ENCODE measurements at regions not wholly inside any gene's neighbourhood (a gene's known extent, or its start where the extent isn't known, plus 50 kb on each side); places are given as distances from the start of the nearest gene placed in this dataset.
"Not testable (repeated sequence)": the region's sequence is repeated elsewhere in the genome, so short reads cannot be mapped to it uniquely, and the experiment has no call there.

DNA sequence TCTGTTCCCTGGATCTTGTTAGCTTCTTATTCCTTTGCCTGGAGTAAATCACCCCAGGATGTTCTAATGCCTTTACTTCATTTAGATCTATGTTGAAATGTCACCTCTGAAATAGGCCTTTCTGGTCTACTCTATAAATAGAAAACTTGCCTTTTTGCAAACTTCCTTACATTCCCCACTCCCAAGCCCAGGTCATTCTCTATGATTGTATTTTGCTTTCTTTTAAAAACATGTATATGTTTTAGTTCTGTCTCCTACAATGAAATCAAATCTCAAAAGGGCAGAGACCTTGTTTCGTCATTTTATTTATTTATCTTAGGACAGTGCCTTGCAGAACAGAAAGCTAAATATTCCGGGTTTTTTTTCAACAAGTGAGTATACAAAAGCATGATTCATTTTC is 1657.7 kb upstream of the C9orf72 start:
- no peak for ATAC-seq (ENCODE audit: low FRiP score)
- TF ChIP-seq, protein P1, sequence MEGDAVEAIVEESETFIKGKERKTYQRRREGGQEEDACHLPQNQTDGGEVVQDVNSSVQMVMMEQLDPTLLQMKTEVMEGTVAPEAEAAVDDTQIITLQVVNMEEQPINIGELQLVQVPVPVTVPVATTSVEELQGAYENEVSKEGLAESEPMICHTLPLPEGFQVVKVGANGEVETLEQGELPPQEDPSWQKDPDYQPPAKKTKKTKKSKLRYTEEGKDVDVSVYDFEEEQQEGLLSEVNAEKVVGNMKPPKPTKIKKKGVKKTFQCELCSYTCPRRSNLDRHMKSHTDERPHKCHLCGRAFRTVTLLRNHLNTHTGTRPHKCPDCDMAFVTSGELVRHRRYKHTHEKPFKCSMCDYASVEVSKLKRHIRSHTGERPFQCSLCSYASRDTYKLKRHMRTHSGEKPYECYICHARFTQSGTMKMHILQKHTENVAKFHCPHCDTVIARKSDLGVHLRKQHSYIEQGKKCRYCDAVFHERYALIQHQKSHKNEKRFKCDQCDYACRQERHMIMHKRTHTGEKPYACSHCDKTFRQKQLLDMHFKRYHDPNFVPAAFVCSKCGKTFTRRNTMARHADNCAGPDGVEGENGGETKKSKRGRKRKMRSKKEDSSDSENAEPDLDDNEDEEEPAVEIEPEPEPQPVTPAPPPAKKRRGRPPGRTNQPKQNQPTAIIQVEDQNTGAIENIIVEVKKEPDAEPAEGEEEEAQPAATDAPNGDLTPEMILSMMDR (IDR thresholded peaks at IDR 0.05), result no peak
- DNase-seq (ENCODE audit: low spot score), result no peak

DNA sequence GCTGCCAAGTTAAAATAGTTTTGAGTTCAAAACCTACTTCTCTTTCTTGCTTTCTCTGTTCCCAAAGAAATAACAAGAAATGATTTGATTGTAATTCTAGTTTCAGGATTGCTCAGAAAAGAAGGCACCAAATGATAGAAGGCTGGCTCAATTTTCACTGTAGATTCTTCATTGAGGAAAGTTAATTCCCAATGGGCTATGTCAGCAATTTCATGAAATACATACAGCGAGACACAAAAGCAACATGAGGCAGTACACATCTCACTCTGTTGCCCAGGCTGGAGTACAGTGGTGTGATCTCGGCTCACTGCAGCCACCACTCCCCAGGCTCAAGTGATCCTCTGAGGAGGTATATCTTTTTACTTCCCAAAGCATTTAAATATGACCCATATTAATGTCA is 1659.9 kb upstream of the C9orf72 start:
- TF ChIP-seq, protein P1 (IDR thresholded peaks at IDR 0.05), result no peak
- ATAC-seq (ENCODE audit: low FRiP score), result no peak
- no peak for DNase-seq (ENCODE audit: low spot score)

DNA sequence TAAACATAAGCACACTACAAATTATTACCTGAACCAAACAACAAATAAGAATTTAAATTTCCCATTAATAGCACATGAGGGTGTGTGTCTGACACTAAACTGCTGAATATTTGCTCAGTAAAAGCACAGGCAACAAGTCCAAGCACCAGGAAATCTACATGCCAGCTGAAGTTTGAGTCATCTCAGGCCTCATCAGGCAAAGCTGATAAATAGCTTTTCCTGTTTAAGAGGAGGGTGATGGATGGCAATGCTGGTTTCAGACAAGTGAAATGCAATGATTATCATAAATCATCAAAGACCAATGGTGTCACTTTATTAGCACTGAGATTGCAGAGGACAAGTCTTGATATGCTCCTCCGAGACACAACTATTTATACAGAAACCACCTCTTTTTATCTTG is 1668.0 kb upstream of the C9orf72 start:
- ATAC-seq (ENCODE audit: low FRiP score) (no peak), DNase-seq (ENCODE audit: low spot score) (no peak)
- TF ChIP-seq, protein P1 (IDR thresholded peaks at IDR 0.05), result no peak

DNA sequence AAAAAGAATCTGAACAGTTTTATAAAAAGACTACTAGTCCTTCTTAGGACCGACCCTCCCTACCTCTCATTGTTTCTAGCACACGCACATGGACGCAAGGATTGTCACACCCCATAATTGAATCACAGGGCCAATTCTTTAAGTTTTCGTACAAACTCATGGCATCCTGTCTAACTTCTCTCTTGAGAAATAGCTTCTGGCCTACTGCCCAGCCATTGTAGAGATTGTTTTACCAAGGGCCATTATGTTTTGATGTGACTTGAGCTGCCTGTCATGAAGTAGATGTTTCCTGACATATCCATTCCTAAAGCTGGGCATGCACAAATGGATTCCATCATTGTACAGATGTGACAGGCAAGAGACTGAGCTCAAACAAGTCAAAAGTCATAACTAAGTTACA is 1672.1 kb upstream of the C9orf72 start:
- TF ChIP-seq, protein P1 (IDR thresholded peaks at IDR 0.05), result no peak
- no peak for DNase-seq (ENCODE audit: low spot score)
- ATAC-seq (ENCODE audit: low FRiP score), result no peak

DNA sequence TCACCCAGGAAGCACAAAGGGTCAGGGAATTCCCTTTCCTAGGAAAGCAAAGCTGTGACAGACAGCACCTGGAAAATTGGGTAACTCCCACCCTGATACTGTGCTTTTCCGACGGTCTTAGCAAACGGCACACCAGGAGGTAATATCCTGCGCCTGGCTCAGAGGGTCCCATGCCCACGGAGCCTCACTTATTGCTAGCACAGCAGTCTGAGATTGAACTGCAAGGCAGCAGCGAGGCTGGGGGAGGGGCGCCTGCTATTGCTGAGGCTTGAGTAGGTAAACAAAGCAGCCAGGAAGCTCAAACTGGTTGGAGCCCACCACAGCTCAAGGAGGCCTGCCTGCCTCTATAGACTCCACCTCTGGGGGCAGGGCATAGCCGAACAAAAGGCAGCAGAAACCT is 1697.1 kb upstream of the C9orf72 start:
- not testable (repeated sequence) for DNase-seq (ENCODE audit: low spot score); ATAC-seq (ENCODE audit: low FRiP score)

DNA sequence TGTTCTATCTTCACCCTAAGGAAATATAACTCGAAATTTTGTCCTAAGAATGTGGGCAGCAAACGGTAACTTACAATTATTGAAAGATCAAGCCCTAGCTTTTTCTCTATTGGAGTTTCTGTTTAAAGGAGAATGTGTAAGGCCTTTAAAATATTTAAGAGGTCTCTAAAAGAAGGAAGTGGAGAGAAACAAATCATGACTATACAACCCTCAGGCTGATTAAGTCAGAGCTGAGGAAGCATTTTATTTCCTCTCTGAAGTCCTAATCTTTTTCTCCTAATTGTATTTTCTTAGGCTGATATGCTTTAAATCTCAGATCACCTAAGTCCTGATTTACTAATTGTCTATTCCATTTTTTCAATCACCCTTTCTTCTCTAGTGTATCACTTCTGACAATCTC is 1708.8 kb upstream of the C9orf72 start:
- ATAC-seq (ENCODE audit: low FRiP score) (no peak), DNase-seq (ENCODE audit: low spot score) (no peak)
- TF ChIP-seq, protein P1 (IDR thresholded peaks at IDR 0.05), result no peak

DNA sequence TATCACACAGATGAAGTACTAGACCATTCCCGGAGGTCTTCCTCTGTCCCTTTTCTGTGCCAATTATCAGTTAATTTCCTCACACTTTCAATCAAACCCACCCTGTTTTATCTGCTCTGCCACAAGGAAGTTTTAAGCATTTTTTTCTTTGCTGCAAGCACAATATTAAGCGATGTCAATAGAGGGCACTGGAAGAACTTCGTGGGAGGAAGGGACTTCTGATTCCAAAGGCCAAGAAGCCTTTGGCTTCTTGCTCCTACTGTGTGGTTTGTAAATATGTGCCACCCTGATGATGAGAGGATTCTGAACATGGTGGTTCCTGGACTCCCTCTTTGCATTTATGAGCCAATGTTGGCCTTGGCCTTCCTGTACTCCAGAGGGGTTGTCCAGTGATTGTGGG is 1712.5 kb upstream of the C9orf72 start:
- ATAC-seq (ENCODE audit: low FRiP score) (no peak), DNase-seq (ENCODE audit: low spot score) (no peak)
- TF ChIP-seq, protein P1 (IDR thresholded peaks at IDR 0.05), result no peak

DNA sequence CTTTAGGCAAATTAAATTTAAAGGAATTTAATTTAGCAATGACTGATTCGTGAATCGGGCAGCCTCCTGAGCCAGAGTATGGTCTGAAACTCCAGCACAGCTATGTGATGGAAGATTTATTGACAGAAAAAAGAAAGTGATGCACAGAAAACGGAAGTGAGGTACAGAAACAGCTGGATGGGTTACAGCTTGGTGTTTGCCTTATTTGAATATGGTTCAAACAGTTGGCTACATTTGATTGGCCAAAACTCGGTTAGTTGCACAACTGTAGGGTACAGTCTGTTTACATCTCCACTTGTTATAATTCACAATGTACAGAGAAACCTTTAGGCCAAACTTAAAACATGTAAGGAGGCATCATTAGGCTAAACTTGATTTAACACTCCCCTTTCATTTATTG is 1716.1 kb upstream of the C9orf72 start:
- no peak for DNase-seq (ENCODE audit: low spot score)
- no peak for ATAC-seq (ENCODE audit: low FRiP score)
- TF ChIP-seq, protein P1 (IDR thresholded peaks at IDR 0.05), result no peak
